SK-N-SH (cell line): ENCODE measurements at regions not wholly inside any gene's neighbourhood (a gene's known extent, or its start where the extent isn't known, plus 50 kb on each side); places are given as distances from the start of the nearest gene placed in this dataset.

Experiments
- CHD2 ChIP-seq: fragments of 150-350 bp; IDR thresholded peaks from 2 replicates; pipeline ENCODE4 v1.6.1; 2018; ENCODE audit warnings: low read length; ENCODE audit not compliant: partially characterized antibody
- CTCF ChIP-seq: fragments of 200-600 bp; sonication (generic); IDR thresholded peaks from 2 replicates; pipeline ENCODE4 v1.6.1; 2017; ENCODE audit warnings: antibody characterized with exemption, mild to moderate bottlenecking, moderate library complexity
- EP300 ChIP-seq, 2 experiments: IDR thresholded peaks; 2 replicates each; pipeline versions ENCODE4 v1.4.0 to v1.6.1; 2012; ENCODE audit warnings: borderline replicate concordance in 1 of 2, low read depth in 1 of 2, low read length in 1 of 2
- FOXM1 ChIP-seq: IDR thresholded peaks from 2 replicates; pipeline ENCODE4 v1.4.0; 2012; ENCODE audit warnings: low read depth, mild to moderate bottlenecking
- JUND ChIP-seq: IDR thresholded peaks from 2 replicates; pipeline ENCODE4 v1.4.0; 2012
- MAX ChIP-seq: IDR thresholded peaks from 2 replicates; pipeline ENCODE4 v1.4.0; 2012; ENCODE audit warnings: low read depth
- MXI1 ChIP-seq: IDR thresholded peaks from 2 replicates; pipeline ENCODE4 v1.6.1; 2012; ENCODE audit warnings: mild to moderate bottlenecking, low read depth, low read length, improper control_type of control experiment
- RAD21 ChIP-seq: IDR thresholded peaks from 2 replicates; pipeline ENCODE4 v1.6.1; 2012; ENCODE audit warnings: mild to moderate bottlenecking, low read length
- RFX5 ChIP-seq: IDR thresholded peaks from 2 replicates; pipeline ENCODE4 v1.6.1; 2012; ENCODE audit warnings: mild to moderate bottlenecking, improper control_type of control experiment, low read length
- RXRA ChIP-seq: IDR thresholded peaks from 2 replicates; pipeline ENCODE4 v1.4.0; 2012; ENCODE audit warnings: low read depth, mild to moderate bottlenecking, borderline replicate concordance
- TCF12 ChIP-seq: IDR thresholded peaks from 2 replicates; pipeline ENCODE4 v1.4.0; 2012
- TEAD4 ChIP-seq: IDR thresholded peaks from 2 replicates; pipeline ENCODE4 v1.4.0; 2012; ENCODE audit warnings: mild to moderate bottlenecking, borderline replicate concordance; ENCODE audit not compliant: insufficient read depth
- USF1 ChIP-seq: IDR thresholded peaks from 2 replicates; pipeline ENCODE4 v1.4.0; 2012; ENCODE audit warnings: low read depth, borderline replicate concordance

GRCh38 chr12:89786177-89786810 lies 77.7 kb upstream of the ATP2B1 start:
- TF ChIP-seq TEAD4 (no peak), CHD2 (no peak), MXI1 (no peak), CTCF (no peak), RAD21 (no peak), FOXM1 (no peak), RFX5 (no peak), RXRA (no peak), TCF12 (no peak), JUND (no peak), USF1 (no peak), EP300 (IDR thresholded peaks at IDR 0.05; ENCODE audit: borderline replicate concordance in 1 of 2, low read depth in 1 of 2, low read length in 1 of 2) (no peak), MAX (no peak)
